Activated naive CD4-positive, alpha-beta T cell treated with anti-CD3 and anti-CD28 coated beads, Interleukin-2, amount 50 U/mL, for 24 hours (primary cell): ENCODE measurements at regions not wholly inside any gene's neighbourhood (a gene's known extent, or its start where the extent isn't known, plus 50 kb on each side); places are given as distances from the start of the nearest gene placed in this dataset.

Experiments
- H3K27ac Mint-ChIP-seq: one replicate; pipeline ENCODE4 v1.8.0; 2021; ENCODE audit warnings: mild to moderate bottlenecking, mixed read lengths
- H3K27me3 Mint-ChIP-seq: one replicate; pipeline ENCODE4 v1.8.0; 2021; ENCODE audit warnings: mixed read lengths
- H3K36me3 Mint-ChIP-seq: one replicate; pipeline ENCODE4 v1.8.0; 2021; ENCODE audit warnings: mixed read lengths
- H3K4me1 Mint-ChIP-seq: one replicate; pipeline ENCODE4 v1.8.0; 2021; ENCODE audit warnings: mixed read lengths
- H3K4me3 Mint-ChIP-seq: one replicate; pipeline ENCODE4 v1.8.0; 2021; ENCODE audit warnings: mild to moderate bottlenecking, mixed read lengths
- H3K9me3 Mint-ChIP-seq: one replicate; pipeline ENCODE4 v1.8.0; 2021; ENCODE audit warnings: mixed read lengths

DNA sequence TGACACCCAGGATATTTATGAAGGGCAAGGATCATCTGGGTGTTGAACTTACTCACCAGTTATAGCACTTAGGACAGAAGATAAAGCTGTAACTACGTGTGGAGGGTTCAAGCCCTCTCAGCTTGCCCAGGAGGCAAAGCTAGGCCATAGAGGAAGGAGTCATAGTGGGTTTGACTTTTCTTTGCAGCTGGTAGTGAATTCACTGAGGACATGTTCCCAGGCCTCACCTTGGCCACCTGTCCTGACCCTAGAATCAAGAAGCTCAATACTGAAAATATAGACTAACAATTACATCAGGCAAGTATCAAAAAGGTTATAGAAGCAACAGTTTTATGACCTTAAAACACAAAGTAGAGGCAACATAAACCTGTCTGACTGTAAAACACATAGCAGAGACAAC, 1207.7 kb downstream of the SLITRK1 start:
- Mint-ChIP-seq H3K27ac (no peak overlapping the region), H3K4me1 (no peaks in the 10 kb centered on the region), H3K36me3 (no peaks in the 10 kb centered on the region), H3K4me3 (no peak overlapping the region), H3K9me3 (no peaks in the 10 kb centered on the region), H3K27me3 (no peaks in the 10 kb centered on the region)

- H3K9me3 Mint-ChIP-seq, result peaks cover 8% of the 10 kb centered on the region
- no peaks in the 10 kb centered on the region for H3K27me3 Mint-ChIP-seq
- no peak overlapping the region for H3K4me3 Mint-ChIP-seq
- H3K4me1 Mint-ChIP-seq, result no peaks in the 10 kb centered on the region
- H3K27ac Mint-ChIP-seq, result no peak overlapping the region
- no peaks in the 10 kb centered on the region for H3K36me3 Mint-ChIP-seq
Measured at GRCh38 chr13:82672248-82672647, 1210.0 kb downstream of the SLITRK1 start.

DNA sequence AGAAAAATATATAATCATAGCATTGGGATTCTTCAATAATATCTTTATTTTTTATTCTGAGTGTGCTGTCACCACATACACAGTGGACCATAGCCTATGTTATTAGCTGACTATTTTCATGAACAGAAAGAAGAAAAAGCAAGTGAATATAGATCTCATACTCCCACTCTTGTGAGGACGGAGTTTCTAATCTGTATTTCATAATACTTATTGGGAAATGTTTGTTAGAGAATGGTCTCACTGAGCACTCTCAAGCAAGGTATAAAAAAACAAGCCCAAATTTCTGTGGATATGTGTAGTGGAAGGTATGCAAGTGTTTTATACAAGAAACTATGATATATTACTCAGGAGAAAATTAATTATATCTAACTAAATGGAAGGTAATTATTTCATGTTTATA, 1218.1 kb downstream of the SLITRK1 start:
- peaks cover 12% of the 10 kb centered on the region for H3K9me3 Mint-ChIP-seq
- H3K4me1 Mint-ChIP-seq, result no peaks in the 10 kb centered on the region
- H3K4me3 Mint-ChIP-seq, result no peak overlapping the region
- H3K27me3 Mint-ChIP-seq, result no peaks in the 10 kb centered on the region
- H3K27ac Mint-ChIP-seq, result no peak overlapping the region
- no peaks in the 10 kb centered on the region for H3K36me3 Mint-ChIP-seq

DNA sequence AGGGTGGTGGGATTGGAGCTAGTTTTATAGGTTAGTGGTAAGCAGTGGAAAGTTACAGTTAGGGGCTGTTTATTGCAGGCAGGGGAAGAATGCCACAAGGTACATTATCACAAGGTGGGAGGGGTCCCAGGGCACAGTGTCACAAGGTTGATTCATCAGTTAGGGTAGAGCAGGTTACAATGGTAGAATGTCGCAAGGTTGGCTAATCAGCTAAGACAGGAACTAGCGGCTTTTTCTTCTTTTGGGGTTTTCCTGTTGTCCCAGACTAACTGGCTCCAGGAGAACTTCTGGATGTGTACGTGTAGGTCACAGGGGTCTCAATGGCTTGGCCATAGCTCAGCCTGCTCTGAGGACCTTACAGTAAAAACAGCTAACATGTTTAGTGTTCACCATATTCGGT, 1221.1 kb downstream of the SLITRK1 start:
- no peaks in the 10 kb centered on the region for H3K36me3 Mint-ChIP-seq
- H3K27ac Mint-ChIP-seq, result no peak overlapping the region
- H3K4me3 Mint-ChIP-seq, result no peak overlapping the region
- H3K9me3 Mint-ChIP-seq, result no peaks in the 10 kb centered on the region
- H3K4me1 Mint-ChIP-seq, result no peaks in the 10 kb centered on the region
- H3K27me3 Mint-ChIP-seq, result no peaks in the 10 kb centered on the region

DNA sequence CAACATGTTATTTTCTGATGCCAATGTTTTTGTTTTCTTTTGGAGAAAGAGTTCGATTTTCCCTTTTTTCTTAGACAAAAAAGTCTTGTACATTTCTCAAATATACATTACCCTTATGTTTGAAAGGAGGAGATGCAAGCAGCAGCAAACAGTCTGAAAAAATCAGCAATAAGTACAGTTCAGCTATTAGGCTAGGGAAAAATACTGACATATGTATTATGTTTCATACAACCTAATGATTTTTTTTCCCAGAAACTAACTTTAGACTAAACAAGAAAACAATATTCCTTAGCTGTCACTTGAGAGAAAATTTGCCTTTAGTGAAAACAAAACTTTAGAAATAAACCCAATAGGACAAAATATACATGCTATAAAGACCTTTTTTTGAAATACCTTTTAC, 1223.5 kb downstream of the SLITRK1 start:
- Mint-ChIP-seq H3K27me3 (no peaks in the 10 kb centered on the region), H3K27ac (no peak overlapping the region), H3K4me3 (no peak overlapping the region), H3K4me1 (no peaks in the 10 kb centered on the region), H3K36me3 (no peaks in the 10 kb centered on the region), H3K9me3 (no peaks in the 10 kb centered on the region)

- Mint-ChIP-seq H3K4me1 (no peaks in the 10 kb centered on the region), H3K9me3 (no peaks in the 10 kb centered on the region), H3K27me3 (no peaks in the 10 kb centered on the region), H3K36me3 (no peaks in the 10 kb centered on the region), H3K4me3 (no peak overlapping the region), H3K27ac (no peak overlapping the region)
Measured at GRCh38 chr13:82657471-82657870, 1224.8 kb downstream of the SLITRK1 start.

- H3K4me1 Mint-ChIP-seq, result no peaks in the 10 kb centered on the region
- no peaks in the 10 kb centered on the region for H3K36me3 Mint-ChIP-seq
- no peaks in the 10 kb centered on the region for H3K27me3 Mint-ChIP-seq
- no peak overlapping the region for H3K27ac Mint-ChIP-seq
- no peak overlapping the region for H3K4me3 Mint-ChIP-seq
- H3K9me3 Mint-ChIP-seq, result no peaks in the 10 kb centered on the region
Measured at GRCh38 chr13:82654861-82655855, 1227.1 kb downstream of the SLITRK1 start.

- no peak overlapping the region for H3K27ac Mint-ChIP-seq
- no peaks in the 10 kb centered on the region for H3K27me3 Mint-ChIP-seq
- no peak overlapping the region for H3K4me3 Mint-ChIP-seq
- H3K36me3 Mint-ChIP-seq, result no peaks in the 10 kb centered on the region
- H3K4me1 Mint-ChIP-seq, result no peaks in the 10 kb centered on the region
- H3K9me3 Mint-ChIP-seq, result no peaks in the 10 kb centered on the region
Measured at GRCh38 chr13:82654143-82654542, 1228.1 kb downstream of the SLITRK1 start.

DNA sequence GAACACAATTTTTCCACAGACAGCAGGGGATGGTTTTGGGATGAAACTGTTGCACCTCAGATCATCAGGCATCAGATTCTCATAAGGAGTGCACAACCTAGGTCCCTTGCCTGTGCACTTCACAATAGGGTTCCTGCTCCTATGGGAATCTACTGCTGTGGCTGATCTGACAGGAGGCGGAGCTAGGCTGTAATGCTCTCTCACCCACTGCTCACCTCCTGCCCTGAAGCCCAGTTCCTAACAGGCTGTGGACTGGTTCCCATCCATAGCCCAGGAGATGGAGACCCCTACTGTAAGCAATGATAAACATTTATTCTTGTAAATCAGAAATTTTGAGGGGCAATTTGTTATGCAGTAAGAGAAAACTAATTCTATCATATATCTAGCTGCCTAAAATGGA, 1234.7 kb downstream of the SLITRK1 start:
- Mint-ChIP-seq H3K27ac (no peak overlapping the region), H3K9me3 (no peaks in the 10 kb centered on the region), H3K36me3 (no peaks in the 10 kb centered on the region), H3K4me3 (no peak overlapping the region), H3K27me3 (no peaks in the 10 kb centered on the region), H3K4me1 (no peaks in the 10 kb centered on the region)

GRCh38 chr13:82636119-82636518, 1246.2 kb downstream of the SLITRK1 start:
- no peak overlapping the region for H3K27ac Mint-ChIP-seq
- H3K4me3 Mint-ChIP-seq, result no peak overlapping the region
- H3K27me3 Mint-ChIP-seq, result no peaks in the 10 kb centered on the region
- no peaks in the 10 kb centered on the region for H3K36me3 Mint-ChIP-seq
- H3K9me3 Mint-ChIP-seq, result no peaks in the 10 kb centered on the region
- no peaks in the 10 kb centered on the region for H3K4me1 Mint-ChIP-seq

DNA sequence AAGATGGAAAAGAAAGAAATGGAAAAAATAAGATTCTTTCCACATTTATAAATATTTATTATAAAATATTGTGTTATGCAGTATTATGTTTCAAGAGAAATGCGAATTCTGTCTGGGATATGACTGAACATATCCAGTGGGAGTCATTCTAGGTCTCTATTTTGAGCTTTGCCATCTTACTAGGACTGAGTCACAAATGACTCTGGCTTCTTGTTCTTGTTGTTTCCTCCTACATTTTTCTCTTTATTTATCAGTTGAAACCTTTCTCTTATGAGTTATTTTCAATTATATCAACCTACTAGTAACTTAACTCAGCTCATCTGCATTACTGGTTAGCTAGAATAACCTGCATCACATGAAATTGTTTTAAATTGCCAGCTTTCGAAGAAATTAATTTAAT, 1247.3 kb downstream of the SLITRK1 start:
- no peaks in the 10 kb centered on the region for H3K4me1 Mint-ChIP-seq
- H3K4me3 Mint-ChIP-seq, result no peak overlapping the region
- no peak overlapping the region for H3K27ac Mint-ChIP-seq
- no peaks in the 10 kb centered on the region for H3K27me3 Mint-ChIP-seq
- no peaks in the 10 kb centered on the region for H3K9me3 Mint-ChIP-seq
- no peaks in the 10 kb centered on the region for H3K36me3 Mint-ChIP-seq

DNA sequence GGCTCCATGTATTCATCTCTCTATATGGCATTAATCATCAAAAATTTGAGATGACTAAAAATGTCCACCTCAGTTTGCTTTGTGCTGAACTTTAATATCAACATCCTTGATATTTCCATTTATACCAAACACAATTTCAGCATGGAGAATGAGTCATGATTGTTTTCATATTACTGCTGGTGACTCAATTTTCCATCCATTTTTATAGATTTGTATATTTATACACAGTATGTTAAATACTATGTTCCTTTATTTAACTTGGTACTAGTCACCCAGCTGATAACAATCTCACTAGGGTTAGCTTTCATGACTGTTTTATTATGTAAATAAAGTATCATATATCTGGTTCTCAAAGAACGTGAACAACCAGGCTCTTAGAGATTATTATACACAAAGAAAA, 1255.1 kb downstream of the SLITRK1 start:
- no peaks in the 10 kb centered on the region for H3K36me3 Mint-ChIP-seq
- H3K4me3 Mint-ChIP-seq, result no peak overlapping the region
- H3K4me1 Mint-ChIP-seq, result no peaks in the 10 kb centered on the region
- H3K9me3 Mint-ChIP-seq, result no peaks in the 10 kb centered on the region
- H3K27ac Mint-ChIP-seq, result no peak overlapping the region
- H3K27me3 Mint-ChIP-seq, result no peaks in the 10 kb centered on the region

- H3K27ac Mint-ChIP-seq, result no peak overlapping the region
- H3K4me3 Mint-ChIP-seq, result no peak overlapping the region
- peaks cover 5% of the 10 kb centered on the region for H3K9me3 Mint-ChIP-seq
- no peaks in the 10 kb centered on the region for H3K4me1 Mint-ChIP-seq
- no peaks in the 10 kb centered on the region for H3K36me3 Mint-ChIP-seq
- no peaks in the 10 kb centered on the region for H3K27me3 Mint-ChIP-seq
Measured at GRCh38 chr13:82625717-82626116, 1256.6 kb downstream of the SLITRK1 start.

- no peaks in the 10 kb centered on the region for H3K4me1 Mint-ChIP-seq
- no peaks in the 10 kb centered on the region for H3K27me3 Mint-ChIP-seq
Measured at GRCh38 chr13:82615043-82615442, 1267.2 kb downstream of the SLITRK1 start.

GRCh38 chr13:82614086-82614485, 1268.2 kb downstream of the SLITRK1 start:
- Mint-ChIP-seq H3K4me3 (no peak overlapping the region), H3K27ac (no peak overlapping the region), H3K27me3 (no peaks in the 10 kb centered on the region), H3K36me3 (no peaks in the 10 kb centered on the region), H3K4me1 (no peaks in the 10 kb centered on the region), H3K9me3 (no peaks in the 10 kb centered on the region)

More at GRCh38 chr13:82615043-82615442, 1267.2 kb downstream of the SLITRK1 start:
- no peaks in the 10 kb centered on the region for H3K36me3 Mint-ChIP-seq
- no peaks in the 10 kb centered on the region for H3K9me3 Mint-ChIP-seq
- H3K4me3 Mint-ChIP-seq, result no peak overlapping the region
- H3K27ac Mint-ChIP-seq, result no peak overlapping the region

- H3K36me3 Mint-ChIP-seq, result no peaks in the 10 kb centered on the region
- H3K9me3 Mint-ChIP-seq, result peaks cover 17% of the 10 kb centered on the region
- no peaks in the 10 kb centered on the region for H3K4me1 Mint-ChIP-seq
- no peak overlapping the region for H3K4me3 Mint-ChIP-seq
- H3K27me3 Mint-ChIP-seq, result no peaks in the 10 kb centered on the region
- H3K27ac Mint-ChIP-seq, result no peak overlapping the region
Measured at GRCh38 chr13:82606008-82606407, 1276.3 kb downstream of the SLITRK1 start.

DNA sequence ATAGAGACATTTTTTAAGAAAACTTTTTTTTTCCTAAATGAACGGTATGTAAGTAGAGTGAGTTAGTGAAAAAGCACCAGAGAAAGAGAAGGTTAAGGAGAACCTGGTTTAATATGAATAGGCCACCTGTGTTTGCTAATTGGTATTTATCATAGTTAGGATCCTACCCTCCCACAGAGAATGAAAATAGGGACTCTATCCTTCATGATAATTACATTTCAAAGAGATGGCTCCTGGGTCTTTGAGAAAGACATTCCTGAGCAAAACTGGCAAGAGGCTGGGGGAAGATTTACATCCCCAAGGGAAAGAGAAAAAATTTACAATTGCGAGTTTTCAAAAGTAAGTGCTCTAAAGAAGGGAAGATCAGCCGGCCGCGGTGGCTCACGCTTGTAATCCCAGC, 1284.5 kb downstream of the SLITRK1 start:
- Mint-ChIP-seq H3K27me3 (no peaks in the 10 kb centered on the region), H3K9me3 (no peaks in the 10 kb centered on the region), H3K4me3 (no peak overlapping the region), H3K4me1 (no peaks in the 10 kb centered on the region), H3K27ac (no peak overlapping the region), H3K36me3 (no peaks in the 10 kb centered on the region)
